ENCODE measurements at regions not wholly inside any gene's neighbourhood (a gene's known extent, or its start where the extent isn't known, plus 50 kb on each side); places are given as distances from the start of the nearest gene placed in this dataset.
"Not testable (repeated sequence)": the region's sequence is repeated elsewhere in the genome, so short reads cannot be mapped to it uniquely, and the experiment has no call there.

DNA sequence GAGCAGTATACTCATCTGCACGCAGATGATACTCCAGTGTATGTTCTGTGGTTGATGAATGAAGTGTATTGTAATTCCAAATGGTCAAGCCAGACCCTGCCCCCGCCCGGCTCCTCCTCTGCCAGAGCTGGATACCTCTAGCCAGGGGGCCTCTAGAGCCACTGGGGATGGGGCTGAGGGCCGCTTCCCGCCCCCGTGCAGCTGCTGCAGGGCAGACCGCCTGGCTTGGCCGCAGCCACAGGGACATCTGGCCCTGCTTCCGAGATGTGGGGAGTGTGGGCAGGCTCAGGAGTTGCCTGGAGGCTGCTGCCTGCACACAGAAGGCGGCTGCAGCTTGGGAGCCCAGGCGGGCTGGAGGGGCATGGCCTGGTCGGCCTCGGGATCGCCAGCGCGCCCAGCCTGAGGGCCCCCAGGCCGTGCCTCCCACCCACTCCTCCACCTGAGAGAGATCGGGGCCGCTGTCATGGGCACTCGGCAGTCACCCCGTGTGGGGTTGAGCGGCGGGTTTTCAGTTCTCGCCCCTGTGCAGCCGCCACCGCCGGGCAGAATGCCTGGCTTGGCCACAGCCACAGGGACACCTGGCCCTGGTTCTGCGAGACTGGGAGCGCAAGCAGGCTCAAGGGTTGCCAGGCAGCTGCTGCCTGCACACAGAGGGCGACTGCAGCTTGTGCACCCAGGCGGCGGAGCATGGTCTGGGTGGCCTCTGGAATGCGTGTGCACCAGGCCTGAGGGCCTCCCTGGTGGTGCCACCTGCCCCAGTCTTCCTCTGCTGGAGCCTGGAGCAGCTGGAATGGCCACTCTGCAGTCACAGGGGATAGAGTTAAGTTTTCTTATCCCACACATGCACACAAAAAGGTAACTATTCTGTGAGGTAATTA lies 1643.7 kb downstream of the SPATA31A7 start:
- not testable (repeated sequence) for DNase-seq (ENCODE audit: low read depth)

DNA sequence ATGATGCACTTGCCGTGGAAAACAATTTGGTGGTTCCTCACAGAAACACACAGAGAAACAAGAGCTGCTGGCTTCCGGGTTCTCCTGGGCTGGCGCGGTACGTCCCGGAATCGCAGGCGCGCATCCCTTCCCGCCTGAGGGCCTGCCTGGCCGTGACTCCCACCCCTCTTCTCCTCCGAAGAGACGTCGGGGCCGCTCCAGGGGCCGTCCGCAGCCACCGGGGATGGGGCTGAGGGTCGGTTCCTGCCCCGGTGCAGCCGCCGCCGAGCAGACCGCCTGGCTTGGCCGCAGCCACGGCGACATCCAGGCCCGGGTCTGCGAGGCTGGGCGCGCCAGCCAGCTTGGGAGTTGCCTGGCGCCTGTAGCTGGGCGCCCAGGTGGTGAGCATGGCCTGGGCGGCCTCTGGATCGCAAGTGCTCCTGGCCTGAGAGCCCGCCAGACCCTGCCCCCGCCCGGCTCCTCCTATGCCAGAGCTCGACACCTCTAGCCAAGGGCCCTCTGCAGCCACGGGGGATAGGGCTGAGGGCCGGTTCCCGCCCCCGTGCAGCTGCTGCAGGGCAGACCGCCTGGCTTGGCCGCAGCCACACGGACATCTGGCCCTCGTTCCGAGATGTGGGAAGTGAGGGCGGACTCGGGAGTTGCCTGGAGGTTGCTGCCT lies 1647.5 kb downstream of the SPATA31A7 start:
- not testable (repeated sequence) for DNase-seq (ENCODE audit: low read depth)

DNA sequence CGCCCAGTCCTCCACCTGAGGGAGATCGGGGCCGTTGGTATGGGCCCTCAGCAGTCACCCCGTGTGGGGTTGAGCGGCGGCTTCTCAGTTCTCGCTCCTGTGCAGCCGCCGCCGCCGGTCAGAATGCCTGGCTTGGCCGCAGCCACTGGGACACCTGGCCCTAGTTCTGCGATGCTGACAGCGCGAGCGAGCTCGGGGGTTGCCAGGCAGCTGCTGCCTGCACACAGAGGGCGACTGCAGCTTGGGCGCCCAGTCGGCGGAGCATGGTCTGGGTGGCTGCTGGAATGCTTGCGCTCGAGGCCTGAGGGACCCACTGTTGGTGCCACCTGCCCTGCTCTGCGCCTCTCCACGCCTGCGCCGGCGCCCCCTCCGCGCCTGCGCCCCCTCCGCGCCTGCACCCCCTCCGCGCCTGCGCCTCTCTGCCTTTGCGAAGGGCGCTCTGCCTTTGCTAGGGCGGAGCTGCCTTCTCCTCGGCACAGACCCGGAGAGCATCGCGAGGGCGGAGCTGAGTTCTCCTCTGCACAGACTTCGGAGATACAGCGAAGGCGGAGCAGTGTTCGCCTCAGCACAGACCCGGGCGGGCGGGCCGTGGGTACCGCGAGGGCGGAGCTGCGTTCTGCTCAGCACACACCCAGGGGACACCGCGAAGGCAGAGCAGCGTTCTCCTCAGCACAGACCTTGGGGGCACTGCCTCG lies 1648.3 kb downstream of the SPATA31A7 start:
- DNase-seq (ENCODE audit: low read depth), result peak; percentile 81

DNA sequence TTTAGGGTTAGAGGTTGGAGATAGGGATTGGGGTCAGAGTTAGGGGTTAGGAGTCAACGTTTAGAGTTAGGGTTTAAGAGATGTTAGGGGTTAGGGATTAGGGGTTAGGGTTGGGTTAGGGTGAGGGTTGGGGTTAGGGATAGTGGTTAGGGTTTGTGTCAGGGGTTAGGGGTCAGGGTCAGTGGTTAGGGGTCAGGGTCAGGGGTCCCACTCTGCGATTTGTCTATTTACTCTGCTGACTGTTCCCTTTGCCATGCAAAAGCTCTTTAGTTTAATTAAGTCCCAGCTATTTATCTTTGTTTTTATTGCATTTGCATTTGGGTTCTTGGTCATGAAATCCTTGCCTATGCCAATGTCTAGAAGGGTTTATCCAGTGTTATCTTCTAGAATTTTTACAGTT lies 1649.3 kb downstream of the SPATA31A7 start:
- not testable (repeated sequence) for DNase-seq (ENCODE audit: low read depth)

DNA sequence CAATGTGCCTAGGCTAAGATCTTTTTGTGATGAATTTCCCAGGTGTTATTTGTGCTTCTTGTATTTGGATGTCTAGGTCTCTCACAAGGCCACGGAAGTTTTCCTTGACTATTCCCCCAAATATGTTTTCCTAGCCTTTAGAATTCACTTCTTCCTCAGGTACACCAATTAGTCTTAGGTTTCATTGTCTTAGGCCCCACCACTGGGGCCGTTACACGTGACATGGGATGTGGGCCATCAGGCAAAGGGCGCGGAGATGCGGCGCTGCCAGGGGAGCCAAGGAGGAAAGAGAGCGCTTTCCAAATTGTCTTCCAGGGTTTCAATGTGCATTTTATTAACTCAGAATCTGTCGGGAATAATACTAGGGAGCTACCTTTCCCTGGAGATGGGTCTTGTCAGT lies 1653.3 kb downstream of the SPATA31A7 start:
- not testable (repeated sequence) for DNase-seq (ENCODE audit: low read depth)

DNA sequence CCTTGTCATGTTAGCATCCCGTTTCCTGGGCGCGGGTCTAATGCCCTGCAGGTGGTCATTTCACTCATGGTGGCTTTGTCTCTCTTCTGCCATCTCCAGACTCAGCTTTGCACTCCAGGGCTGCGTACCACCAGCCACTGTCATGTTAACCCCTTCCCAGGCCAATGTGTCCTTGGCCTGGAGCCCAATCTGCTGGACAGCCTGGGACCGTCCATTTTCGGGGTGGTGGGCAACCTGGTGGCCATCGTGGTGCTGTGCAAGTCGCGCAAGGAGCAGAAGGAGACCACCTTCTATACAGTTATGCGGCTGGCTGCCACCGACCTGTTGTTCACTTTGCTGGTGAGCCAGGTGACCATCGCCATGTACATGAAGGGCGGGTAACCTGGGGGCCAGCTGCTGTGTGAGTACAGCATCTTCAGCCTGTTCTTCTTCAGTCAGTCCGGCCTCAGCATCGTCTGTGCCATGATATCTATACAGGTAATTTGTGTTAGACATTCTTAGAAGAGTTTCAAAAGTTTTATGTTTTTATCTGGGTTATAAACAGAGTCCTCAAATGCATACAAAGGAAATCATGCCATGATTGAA lies 1654.0 kb downstream of the SPATA31A7 start:
- not testable (repeated sequence) for DNase-seq (ENCODE audit: low read depth)

DNA sequence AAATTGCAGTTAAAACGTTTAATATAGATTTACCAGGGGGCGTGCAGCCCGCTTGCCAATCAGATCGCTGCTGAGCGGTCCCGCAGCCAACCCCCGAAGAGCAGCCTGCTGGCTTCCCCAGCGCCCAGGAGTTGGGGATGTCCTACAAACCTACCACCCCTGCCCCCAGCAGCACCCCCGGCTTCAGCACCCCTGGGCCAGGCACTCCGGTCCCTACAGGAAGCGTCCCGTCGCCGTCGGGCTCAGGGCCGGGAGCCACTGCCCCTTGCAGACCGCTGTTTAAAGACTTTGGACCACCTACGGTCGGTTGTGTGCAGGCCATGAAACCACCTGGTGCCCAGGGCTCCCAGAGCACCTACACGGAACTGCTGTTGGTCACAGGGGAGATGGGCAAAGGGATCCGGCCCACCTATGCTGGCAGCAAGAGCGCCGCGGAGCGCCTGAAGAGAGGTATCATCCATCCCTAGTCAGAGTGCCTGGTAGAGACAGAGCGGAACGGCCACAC lies 1654.9 kb downstream of the SPATA31A7 start:
- DNase-seq (ENCODE audit: low read depth), result not testable (repeated sequence)

DNA sequence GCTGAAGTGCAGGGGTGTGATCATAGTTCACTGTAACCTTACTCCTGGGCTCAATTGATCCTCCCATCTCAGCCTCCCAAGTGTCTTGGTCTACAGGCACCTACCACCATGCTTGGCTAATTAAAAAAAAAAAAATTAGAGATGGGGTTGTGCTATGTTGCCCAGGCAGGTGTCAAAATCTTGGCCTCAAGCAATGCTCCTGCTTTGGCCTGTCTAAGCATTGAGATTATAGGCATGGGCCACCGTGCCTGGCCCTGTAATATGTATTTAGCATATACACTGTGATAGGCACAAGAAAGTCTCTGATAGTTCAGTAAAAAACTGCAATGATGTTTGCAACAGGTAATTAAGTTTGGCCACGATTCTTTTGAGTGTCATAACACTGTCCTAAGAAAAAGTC lies 1658.4 kb downstream of the SPATA31A7 start:
- not testable (repeated sequence) for DNase-seq (ENCODE audit: low read depth)

DNA sequence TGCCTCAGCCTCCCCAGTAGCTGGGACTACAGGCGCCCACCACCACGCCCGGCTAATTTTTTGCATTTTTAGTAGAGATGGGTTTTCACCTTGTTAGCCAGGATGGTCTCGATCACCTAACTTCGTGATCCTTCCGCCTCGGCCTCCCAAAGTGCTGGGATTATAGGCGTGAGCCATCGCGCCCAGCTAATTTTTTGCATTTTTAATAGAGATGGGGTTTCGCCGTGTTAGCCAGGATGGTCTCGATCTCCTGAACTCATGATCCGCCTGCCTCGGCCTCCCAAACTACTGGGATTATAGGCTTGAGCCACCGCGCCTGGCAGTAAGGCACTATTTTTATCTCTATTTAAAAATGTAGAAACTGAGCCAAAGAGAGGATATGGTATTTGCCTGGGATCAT lies 1660.2 kb downstream of the SPATA31A7 start:
- not testable (repeated sequence) for DNase-seq (ENCODE audit: low read depth)

DNA sequence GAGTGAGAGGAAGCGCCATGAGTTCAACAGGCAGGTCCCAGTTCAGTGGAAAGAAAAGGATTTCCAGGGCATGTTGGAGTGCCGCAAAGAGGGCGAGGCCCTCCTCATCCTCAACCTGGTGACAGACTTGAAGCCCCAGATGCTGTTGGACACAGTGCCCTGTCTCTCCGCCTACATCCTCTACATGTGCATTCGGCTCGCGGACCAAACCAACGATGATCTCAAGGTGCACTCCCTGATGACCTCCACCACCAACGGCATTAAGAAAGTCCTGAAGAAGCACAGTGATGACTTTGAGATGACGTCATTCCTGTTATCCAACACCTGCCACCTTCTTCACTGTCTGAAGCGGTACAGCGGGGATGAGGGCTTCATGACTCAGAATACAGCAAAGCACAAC lies 1667.4 kb downstream of the SPATA31A7 start:
- not testable (repeated sequence) for DNase-seq (ENCODE audit: low read depth)

DNA sequence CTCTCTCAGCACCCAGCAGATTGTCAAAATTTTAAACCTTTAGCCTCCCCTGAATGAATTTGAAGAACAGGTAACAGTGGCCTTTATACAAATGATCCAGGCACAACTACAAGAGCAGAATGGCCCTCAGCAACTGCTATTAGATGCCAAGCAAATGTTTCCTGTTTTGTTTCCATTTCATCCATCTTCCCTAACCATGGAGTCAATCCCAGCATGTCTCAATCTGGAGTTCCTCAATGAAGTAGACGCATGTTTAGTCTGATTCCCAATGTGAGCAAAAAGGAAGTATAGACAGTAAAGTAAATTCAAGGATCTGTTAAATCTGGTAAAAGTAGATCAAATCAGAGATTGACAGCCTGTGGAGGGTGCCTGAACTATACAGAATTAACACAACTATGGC lies 1668.4 kb downstream of the SPATA31A7 start:
- not testable (repeated sequence) for DNase-seq (ENCODE audit: low read depth)

DNA sequence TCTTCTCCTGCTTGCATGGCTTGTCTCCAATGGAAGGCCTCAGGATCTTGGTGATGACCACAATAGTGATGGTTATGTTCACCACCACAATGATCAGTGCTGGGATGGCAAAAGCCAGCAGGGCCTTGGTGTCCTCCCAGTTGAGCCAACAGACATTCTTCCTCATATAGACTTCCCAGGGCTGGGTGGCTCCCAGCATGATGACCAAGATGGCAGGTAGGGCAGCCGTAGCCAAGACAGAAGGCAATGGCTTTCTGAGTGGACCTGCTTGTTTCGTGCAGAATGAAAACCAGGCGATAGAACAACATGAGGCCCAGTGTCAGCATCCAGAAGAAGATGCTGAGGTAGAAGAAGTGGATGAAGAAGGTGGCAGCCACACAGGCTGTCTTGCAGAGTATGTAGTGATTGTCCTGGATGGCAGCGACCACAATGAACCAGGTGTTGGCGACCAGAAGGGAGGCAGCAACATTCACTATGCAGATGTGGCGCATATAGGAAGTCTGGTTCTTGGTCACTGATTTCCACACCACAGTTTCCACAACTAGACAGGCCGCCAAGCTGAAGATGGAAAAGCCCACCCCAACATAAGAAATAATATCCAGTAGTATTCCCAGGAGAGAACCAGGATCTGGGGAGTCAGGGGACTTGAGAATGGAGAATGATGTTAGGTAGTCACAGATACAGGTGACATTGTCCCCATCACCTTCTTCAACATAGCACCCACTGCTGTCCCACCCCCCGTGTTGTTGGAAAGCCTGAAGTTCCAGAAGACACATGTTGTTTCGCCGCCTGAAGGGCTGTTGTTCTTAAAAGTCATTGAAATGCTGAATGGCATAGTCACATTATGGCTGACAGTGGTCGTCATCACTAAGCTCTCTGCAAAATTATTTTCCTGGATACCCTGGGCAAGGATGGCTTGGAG lies 1671.4 kb downstream of the SPATA31A7 start:
- DNase-seq (ENCODE audit: low read depth), result not testable (repeated sequence)

DNA sequence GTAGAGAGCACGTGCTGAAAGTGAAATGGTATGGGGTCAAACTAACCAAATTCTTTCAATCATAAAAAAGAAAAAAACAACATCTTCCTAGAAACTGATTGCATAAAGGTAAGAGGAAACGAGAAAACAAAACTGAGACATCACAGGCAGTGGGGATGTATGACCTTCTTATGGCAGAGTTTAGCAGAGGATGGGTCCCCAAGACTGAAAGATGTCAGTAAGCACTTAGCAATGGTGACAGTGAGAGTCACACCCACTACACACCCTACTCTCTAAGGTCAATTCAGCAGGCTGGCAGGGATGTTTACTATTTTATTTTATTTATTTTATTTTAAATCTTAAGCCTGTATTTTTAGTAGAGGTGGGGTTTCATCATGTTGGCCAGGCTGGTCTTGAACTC lies 1672.3 kb downstream of the SPATA31A7 start:
- not testable (repeated sequence) for DNase-seq (ENCODE audit: low read depth)

DNA sequence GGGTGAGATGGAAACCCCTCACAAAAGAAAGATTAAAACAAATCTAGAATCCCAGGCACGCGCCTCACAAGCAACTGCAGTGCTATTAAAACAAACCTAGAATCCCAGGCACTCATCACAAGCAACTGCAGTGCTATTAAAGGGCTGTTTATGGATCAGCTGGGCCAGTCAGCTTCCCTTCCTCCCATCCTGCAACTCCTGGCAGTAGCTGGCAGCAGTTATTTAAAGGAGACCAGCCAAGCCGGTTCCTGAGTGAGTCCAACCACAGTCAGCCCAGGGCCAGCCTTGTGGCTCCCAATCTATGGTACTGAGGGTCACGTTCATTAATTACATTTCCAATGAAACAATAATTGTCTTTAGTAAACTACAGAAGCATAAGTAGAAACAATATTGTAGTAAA lies 1673.5 kb downstream of the SPATA31A7 start:
- not testable (repeated sequence) for DNase-seq (ENCODE audit: low read depth)

DNA sequence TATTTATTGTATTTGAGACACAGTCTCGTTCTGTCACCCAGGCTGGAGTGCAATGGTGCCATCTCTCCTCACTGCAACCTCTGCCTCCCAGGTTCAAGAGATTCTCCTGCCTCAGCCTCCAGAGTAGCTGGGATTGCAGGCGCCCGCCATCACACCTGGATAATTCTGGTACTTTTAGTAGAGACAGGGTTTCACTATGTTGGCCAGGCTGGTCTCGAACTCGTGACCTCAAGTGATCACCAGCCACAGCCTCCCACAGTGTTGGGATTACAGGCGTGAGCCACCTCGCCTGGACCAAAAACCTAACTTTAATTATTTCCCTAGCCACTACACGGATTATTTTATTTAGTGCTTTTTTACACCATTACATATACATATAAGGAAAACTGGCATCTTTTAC lies 1674.0 kb downstream of the SPATA31A7 start:
- not testable (repeated sequence) for DNase-seq (ENCODE audit: low read depth)

DNA sequence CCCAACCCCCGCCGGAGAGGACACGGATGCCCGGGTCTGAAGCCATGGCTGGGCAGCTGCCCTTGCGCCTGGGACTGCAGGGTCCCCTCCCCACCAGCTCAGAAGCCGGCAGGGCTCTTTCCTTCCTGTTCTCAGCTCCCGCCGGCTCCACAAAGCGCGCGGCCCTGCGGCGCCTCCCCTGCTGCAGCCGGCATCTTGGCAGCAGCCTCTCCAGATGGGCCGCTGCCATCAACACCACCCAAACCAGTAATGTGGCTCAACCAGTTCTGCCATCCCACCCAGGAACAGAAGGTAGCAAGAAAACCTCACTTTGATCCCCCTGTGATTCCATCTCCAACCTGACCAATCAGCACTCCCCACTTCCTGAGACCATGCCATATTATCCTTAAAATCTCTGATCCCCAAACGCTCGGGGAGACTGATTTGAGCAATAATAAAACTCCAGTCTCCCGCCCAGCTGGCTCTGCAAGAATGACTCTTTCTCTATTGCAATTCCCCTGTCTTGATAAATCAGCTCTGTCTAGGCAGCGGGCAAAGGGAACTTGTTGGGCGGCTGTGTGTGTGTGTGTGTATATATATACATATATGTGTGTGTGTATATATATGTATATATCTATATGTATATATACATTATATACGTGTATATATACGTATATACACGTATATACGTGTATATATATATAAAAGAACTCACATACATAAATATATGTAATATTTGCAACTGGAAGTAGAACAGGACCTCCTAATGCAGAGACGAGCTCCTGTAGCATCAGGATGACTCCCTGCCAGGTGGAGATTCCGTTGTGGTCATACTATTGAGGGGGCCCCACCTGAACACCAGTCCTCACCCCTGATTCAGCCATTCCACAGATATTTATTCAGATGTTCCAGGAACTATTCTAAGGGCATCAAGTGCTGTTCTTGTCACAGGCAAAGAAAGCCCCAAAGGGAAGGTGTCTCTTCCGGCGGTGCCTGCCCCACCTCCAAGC lies 1674.9 kb downstream of the SPATA31A7 start:
- DNase-seq (ENCODE audit: low read depth), result not testable (repeated sequence)

DNA sequence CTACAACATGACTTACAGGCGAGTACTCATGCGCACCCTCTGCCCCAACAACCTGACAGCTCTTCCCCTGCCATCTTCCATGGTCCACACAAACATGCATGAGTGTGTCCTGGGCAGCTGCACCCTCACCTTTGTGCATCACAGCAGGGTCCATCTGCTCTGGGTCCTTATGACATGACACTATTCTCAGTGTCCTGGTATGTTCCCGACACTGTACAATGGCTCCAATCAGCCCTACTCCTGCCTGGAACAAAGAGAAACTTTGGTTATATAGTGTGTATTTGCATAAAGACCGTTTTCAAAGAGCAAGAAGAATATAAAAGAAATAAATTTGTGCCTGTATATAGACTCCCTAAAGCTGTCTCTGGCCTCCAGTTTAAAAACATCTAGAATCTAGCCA lies 1679.2 kb downstream of the SPATA31A7 start:
- DNase-seq (ENCODE audit: low read depth), result not testable (repeated sequence)

DNA sequence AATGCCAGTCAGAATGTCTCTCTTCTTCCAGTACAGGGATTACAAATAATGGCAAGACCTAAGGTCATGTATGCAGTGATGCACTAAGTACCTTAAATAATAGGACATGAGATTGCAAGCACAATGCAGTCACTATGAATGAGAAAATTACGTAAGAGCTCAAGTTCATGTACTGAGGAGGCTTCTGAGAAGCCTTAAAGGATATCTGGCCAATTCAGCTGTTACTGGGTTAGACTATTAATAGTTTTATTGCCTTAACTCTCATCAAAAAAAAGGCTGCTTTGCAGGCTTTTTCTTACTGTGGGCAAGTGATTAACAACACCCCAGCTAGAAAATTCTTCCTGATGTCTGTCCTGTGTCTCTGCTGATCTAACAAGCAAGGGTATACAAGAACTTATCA lies 1681.9 kb downstream of the SPATA31A7 start:
- not testable (repeated sequence) for DNase-seq (ENCODE audit: low read depth)

DNA sequence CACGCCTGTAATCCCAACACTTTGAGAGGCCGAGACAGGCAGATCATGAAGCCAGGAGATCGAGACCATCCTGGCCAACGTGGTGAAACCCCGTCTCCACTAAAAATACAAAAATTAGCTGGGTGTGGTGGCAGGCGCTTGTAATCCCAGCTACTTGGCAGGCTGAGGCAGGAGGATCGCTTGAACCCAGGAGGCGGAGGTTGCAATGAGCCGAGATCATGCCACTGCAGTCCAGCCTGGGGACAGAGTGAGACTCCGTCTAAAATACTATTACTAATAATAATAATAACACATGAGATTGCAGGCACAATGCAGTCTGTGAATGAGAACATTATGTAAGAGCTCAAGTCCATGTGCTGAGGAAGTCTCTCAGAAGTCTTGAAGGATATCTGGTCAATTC lies 1684.4 kb downstream of the SPATA31A7 start:
- not testable (repeated sequence) for DNase-seq (ENCODE audit: low read depth)

Measured in T-helper 22 cell (primary cell).